GM10266 (cell line): ENCODE measurements at regions not wholly inside any gene's neighbourhood (a gene's known extent, or its start where the extent isn't known, plus 50 kb on each side); places are given as distances from the start of the nearest gene placed in this dataset.

Experiments
- DNase-seq: peaks from one replicate; pipeline ENCODE4 v3.0.0; 2012; ENCODE audit errors: extremely low spot score
- CTCF ChIP-seq: IDR thresholded peaks from 2 replicates; pipeline ENCODE4 v1.5.1; 2012; ENCODE audit warnings: mild to moderate bottlenecking, low read depth; ENCODE audit not compliant: control insufficient read depth, insufficient read depth; ENCODE audit errors: missing control alignments

- no peak for DNase-seq
- no peak for TF ChIP-seq CTCF
Measured at GRCh38 chr20:50310673-50311051, 120.0 kb downstream of the CEBPB start.

- no peak for DNase-seq
- TF ChIP-seq CTCF, result no peak
Measured at GRCh38 chr20:50311308-50312001, 120.8 kb downstream of the CEBPB start.

- no peak for TF ChIP-seq CTCF
- no peak for DNase-seq
Measured at GRCh38 chr20:50312002-50312681, 121.5 kb downstream of the CEBPB start.

GRCh38 chr20:50312682-50313521, 122.3 kb downstream of the CEBPB start:
- DNase-seq, result no peak
- no peak for TF ChIP-seq CTCF

GRCh38 chr20:50313522-50313820, 122.8 kb downstream of the CEBPB start:
- no peak for TF ChIP-seq CTCF
- DNase-seq, result no peak

- DNase-seq, result no peak
- no peak for TF ChIP-seq CTCF
Measured at GRCh38 chr20:50313827-50314677, 123.4 kb downstream of the CEBPB start.
